NCI-H1048 (cell line): ENCODE measurements at regions not wholly inside any gene's neighbourhood (a gene's known extent, or its start where the extent isn't known, plus 50 kb on each side); places are given as distances from the start of the nearest gene placed in this dataset.
"Not testable (repeated sequence)": the region's sequence is repeated elsewhere in the genome, so short reads cannot be mapped to it uniquely, and the experiment has no call there.

ENCODE experiments used
- DNase-seq: peaks from one replicate; lab custom pipeline; 2025; lab: John Stamatoyannopoulos, UW

DNA sequence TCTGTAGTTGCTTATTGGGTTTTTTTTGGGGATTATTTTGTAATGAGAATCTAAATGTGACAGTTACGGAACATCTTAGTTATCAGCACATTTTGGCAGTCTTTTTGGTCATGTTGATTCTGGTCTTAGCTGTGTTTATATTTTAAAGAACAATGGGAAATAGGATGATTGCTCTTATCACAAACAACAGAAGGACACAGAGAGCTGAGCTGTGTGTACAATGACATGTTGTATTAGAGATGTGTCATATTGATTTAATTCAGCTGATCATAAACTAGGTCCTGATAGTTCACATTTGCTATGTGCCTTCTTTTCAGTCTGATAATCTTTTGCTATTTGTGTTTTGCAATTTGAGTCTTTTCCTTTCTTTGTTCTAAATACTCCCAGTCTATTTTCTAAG lies 781.7 kb downstream of the TRHDE start:
- DNase-seq: no peak

DNA sequence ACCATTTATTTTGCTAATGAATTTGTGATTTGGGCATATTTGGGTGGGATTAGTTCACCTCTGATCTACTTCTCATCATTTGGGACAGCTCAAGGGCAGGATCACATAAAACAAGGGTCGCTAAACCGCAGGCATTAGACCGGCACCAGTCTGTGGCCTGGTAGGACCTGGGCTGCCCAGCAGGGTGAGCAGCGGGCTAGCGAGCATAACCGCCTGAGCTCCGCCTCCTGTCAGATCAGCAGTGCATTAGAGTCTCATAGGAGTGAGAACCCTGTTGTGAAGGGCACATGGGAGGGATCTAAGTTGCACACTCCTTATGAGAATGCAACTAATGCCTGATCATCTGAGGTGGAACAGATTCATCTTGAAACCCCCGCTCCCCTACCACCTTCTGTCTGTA lies 785.3 kb downstream of the TRHDE start:
- no peak for DNase-seq

DNA sequence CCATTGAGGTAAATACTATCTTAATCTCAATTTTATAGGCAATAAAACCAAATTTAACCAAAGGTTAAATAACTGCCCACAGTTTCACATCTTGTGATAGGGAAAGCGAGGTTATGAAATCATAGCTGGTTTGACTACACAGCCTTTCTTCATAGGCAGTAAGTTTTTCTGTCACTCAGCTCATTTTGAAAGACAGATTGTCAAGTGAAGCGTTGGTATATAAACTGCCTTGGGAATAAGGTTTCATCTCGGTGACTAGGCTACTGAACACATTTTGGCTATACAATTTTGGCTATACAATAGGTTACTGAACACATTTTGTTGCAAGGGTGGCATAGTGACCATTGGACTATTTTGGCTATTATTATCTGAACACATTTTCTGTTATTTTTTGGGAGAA lies 793.7 kb downstream of the TRHDE start:
- DNase-seq: no peak

DNA sequence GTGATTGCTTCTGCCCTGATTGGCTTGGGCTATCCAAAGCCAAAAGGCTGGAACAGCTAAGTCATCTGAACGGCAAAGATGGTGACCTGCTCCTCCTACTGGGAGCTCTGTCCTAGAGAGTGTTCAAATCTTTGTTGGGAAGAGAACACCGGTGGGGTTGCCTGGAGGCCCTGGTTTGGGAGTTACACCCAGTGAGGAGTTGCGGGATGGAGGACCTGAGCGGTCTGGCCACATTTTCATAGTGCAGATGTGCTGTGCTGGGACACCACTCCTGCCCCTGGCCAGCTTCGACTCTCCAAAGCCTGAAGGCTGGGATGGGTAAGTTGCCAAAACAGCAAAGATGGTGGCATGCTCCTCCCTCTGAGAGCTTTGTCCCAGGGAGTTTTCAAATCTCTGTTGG lies 795.4 kb downstream of the TRHDE start:
- no peak for DNase-seq

DNA sequence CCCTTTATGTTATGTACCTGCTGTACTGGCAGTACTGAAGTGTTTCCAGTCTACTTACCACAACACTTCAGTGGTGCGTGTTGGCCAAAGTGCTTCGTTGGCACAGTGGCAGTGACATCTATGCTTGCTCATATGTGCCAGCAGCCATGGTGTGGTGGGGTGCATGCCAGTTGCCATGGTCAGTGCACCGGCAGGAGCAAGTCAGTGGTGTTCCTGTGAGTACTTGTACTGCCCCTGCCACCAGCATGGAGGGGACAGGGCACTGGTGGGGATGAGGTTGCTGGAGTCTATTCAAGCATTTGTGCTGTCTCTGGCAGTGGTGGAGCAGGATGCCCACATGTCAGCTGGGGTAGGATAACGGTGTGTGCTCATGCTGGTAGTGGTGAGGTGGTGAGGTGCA lies 800.0 kb downstream of the TRHDE start:
- no peak for DNase-seq

DNA sequence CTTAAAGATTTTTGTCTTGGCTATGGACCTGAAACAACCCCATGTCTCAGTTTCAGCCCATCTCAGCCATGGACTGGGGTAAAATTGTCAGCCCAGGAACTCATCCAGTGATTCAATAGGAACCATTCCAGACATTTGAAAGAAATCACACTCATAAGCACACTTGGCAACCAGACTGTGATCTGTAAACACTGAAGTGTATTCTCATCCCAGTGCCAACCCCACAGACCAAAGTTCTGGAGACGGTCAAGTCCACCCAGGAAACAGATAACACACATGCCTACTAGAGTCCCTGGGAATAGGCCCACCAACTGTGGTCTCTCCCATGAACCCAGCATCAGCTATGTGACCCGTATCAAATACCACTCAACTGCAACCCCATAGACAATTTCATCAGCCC lies 804.6 kb downstream of the TRHDE start:
- no peak for DNase-seq

DNA sequence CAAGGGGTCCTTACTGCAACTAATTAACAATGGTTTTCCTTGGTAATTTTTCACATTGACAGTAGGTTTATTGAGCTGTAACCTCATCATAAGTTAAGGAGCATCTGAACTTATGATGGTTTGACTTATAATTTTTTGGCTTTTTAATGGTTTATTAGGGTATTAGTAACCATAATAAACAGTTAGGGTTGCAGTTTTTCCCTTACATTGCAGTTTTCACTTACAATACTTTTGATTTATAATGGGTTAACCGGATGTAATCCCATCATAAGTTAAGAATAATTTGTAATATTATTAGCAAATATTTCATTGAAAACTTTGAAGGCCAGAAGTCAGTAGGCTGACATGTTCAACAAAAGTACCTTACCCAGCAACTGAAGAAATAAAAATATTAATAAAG lies 811.6 kb downstream of the TRHDE start:
- DNase-seq: no peak

DNA sequence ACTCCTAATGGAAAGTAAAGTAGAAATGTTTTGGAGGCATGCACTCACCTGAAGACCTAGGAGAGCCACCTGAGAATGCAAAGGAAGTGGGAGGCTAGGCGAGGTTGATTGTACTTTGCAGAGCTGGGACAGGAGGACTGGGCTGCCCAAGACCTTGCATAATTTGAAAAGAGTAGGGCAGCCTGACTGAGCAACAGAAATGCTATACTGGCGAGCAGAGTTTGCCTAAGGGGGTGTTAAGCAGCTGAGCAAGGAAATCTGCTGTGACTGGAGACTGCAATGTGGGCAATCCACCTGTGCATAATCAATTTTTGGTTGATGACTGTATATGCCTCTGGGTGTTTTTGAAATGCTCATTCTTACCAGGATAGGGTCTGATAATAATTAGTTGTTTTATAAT lies 834.1 kb downstream of the TRHDE start:
- DNase-seq: no peak

DNA sequence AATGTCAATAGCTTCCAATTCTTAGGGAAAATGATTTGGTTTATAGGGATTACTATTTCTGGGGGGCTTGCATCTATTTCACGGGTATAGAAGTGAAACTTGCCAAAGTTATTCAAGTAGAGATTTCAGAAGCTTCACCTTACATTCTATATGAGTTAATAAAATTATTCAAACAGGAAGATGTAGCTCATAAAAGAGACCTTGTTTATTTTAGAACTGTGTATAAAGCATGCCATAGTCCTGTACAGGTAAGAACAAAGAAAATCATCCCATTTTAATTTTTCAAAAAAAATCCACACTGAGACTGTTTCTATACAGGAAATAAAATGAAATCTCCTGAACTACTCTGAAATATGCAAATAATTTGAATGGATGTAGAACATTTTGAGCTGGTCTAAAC lies 834.7 kb downstream of the TRHDE start:
- no peak for DNase-seq

DNA sequence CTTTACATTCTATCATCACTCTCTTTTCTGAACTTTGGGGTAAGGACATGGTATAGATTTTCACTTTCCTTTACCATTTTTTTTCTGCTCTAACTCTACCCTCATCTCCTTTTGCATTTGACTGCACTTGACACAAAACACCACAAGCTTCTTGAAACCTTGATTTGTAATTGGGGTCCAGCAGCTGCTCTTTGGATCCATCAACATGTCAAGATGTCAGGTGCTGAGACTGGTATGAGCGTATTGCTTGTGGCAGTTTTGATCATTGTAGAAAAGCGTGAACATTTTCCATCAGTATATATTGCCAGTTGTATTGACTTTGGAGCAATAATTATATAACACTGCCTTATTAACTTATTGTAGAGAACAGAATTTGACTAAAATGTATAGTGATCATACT lies 838.6 kb downstream of the TRHDE start:
- no peak for DNase-seq

DNA sequence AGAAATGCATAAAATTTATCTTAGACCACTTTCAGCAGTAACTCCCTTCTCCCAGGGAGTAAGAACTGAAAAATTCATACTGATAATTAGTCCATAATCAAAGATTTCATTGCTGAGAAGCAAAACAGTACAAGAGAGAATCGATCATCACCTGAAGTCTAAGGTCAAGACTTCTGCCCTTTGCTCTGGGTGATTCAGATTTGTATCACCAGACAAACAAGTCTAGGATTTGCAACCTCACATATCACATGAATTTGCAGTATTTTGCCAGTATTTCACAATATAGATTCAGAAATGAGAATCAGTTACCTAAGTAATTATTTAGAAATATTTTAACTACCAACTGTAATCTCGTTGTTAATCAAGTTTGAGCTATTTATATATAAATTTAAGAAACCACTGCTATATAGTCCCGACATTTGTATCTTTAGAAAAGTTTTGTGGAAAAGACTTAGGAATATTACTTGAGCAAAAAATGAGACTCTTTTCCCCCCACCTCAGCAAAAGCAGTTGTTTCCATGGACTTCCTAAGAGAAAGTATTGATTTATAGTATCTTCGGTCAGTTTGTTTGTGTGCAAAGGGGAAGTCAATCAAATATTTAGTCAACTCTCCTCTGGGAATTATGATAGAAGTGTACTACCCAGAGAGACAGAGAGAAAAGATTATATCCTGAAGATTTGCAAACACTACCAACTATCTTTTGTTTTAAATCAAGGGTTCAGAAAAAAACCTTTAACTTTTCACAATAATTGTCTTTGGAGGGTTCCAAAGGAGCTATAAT lies 840.1 kb downstream of the TRHDE start:
- DNase-seq: no peak

DNA sequence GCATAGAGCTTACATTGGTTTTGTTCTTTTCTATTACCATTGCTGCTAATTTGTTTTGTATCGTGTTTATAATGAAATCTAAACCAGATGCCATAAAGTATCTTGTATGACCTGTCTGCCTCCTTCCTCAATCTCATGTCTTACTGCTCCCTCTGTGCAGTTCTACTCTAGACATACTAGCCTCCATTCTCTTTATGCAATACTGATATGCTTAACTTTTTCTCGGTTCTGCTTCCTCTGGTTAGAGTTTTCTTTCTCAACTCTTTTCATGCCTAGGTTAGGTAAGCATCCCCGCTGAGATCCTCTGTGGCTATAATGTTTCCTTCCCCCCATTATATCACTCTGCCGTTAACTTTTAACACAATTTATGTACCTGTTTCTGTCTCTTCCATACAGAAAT lies 852.3 kb downstream of the TRHDE start:
- no peak for DNase-seq

DNA sequence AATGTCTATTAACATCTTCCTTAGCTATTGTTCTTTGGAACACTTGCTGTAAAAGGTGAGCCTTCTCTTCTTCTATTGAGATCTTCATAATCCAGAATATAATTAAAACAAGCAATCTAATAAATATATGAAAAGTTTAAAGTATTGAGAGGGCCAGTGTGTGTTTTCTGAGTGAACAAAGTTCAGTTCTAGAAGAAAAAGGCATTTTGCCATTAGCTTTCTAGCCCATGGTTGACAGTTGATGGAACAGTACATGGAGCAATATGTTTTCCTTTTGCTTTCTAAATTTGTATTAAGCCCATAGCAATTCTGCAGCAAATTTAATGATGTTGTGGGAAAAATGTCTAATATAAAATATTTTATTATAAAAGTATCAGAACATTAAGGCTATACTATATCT lies 853.0 kb downstream of the TRHDE start:
- DNase-seq: no peak

DNA sequence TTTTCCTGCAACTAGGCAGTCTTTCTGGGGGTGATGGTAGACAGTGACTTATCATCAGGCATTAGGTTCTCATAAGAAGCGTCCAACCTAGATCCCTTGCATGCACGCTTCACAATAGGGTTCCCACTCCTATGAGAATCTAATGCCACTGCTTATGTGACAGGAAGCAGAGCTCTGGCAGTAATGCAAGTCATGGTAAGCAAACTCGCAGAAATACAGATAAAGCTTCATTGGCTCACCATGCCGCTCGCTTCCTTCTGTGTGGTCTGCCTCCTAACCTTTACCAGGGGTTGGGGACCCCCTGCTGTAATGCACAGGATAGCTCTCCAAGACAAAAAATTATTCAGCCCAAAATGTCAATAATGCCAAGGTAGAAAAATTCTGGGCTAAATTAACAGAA lies 864.2 kb downstream of the TRHDE start:
- no peak for DNase-seq

DNA sequence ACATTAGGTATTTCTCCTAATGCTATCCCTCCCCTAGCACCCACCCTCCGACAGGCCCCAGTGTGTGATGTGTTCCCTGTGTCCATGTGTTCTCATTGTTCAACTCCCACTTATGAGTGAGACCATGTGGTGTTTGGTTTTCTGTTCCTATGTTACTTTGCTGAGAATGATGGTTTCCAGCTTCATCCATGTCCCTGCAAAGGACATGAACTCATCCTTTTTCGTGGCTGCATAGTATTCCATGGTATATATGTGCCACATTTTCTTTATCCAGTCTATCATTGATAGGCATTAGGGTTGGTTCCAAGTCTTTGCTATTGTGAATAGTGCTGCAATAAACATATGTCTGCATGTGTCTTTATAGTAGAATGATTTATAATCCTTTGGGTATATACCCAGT lies 867.5 kb downstream of the TRHDE start:
- not testable (repeated sequence) for DNase-seq

DNA sequence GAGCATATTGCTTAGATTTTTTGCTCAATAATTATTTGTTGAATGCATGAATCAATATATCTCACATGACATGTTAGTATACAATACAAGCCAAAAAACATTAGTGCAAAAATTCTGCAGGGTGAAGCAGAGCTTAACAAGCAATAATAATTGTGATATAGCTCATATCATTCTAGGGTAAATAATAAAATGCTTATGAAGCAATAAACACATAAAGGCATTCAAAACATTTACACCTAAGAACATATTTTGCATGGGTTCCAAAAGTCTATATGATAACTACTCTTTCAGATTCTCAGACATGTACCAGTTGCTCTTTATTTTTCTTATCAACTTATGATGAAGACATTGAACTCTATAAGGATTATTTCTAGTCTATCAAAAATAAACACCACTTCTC lies 886.2 kb downstream of the TRHDE start:
- DNase-seq: no peak

DNA sequence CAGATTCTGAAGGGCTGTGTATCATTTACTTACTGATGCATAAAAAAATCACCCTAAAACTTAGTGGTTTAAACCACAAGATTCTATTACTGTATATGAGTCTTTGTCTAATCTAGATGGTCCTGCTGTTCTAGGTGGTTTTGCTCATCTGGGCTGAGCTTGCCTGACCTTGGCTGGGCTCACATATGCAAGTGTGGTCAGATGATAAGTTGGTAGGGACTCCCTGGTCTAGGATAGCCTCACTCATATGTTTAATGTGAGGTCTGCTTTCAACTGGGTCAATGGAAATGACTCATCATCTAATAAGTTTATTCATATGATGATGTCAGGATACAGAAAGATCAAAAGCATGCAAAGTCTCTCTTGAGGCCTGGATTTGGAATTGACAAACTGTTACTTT lies 887.8 kb downstream of the TRHDE start:
- no peak for DNase-seq

DNA sequence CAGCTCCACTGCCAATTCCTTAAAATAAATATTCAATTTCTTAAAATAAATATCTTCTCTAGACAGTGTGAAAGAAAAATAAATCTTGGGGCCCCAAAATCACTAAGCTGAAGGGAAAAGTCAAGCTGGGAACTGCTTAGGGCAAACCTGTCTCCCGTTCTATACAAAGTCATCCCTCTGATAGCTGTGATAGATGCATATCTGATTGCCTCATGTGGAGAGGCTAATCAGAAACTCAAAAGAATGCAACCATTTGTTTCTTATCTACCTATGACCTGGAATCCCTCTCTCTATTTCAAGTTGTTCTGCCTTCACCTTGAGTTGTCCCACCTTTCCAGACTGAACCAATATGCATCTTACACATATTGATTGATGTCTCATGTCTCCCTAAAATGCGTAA lies 889.8 kb downstream of the TRHDE start:
- DNase-seq: no peak

DNA sequence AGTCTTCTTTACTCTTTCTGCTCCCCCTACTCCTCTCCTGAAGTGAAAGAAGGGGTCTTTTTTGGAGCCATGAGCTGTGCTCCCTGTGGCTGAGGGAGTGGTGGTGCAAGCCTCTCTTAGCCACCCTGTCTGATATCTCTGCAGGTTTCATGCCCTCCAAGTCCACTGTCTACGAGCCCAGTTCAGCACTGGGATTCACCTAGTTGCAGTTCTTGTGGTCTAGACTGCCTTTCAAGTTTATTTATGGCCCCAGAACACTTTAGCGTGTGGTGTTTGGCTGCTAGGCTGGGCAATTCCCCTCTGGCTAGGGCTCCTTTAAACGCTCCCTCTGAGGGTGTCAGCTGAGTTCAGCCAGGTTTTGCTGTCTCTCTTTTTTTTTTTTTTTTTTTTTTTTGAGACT lies 908.6 kb downstream of the TRHDE start:
- no peak for DNase-seq

DNA sequence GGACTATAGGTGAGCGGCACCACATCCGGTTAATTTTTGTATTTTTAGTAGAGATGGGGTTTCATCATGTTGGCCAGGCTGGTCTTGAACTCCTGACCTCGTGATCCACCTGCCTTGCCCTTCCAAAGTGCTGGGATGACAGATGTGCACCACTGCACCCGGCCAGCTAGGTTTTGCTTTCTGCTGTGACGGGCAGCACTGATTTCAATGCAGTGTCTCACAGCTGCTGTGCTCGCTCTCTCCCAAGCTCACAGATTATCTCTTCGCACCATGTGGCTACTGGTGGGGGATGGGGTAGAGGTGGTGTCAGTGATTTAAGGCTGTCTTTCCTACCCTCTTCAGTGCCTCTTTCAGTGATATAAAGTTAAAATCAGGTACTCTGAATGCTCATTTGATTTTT lies 909.1 kb downstream of the TRHDE start:
- DNase-seq: no peak

DNA sequence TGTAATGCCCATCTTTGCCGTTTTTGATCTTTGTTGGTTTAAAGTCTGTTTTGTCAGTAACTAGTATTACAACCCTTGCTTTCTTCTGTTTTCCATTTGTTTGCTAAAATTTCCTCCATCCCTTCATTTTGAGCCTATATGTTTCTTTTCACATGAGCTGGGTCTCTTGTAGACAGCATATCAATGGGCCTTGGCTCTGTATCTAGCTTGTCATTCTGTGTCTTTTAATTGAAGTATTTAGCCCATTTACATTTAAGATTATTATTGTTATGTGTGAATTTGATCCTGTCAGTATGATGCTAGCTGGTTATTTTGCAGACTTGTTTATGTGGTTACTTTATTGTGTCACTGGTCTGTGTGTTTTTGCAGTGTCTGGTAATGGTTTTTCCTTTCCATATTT lies 913.2 kb downstream of the TRHDE start:
- no peak for DNase-seq

DNA sequence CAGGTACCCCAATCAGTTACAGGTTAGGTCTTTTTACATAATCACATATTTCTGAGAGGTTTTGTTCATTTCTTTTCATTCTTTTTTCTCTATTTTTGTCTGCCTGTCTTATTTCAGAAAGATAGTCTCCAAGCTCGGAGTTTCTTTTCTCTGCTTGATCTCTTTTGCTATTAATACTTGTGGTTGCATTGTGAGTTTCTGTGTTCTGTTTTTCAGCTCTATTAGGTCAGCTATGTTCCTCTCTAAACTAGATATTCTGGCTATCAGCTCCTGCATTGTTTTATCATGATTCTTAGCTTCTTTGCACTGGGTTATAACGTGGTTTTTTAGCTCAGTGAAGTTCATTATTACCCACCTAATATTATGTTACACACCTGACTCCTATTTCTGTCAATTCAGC lies 914.1 kb downstream of the TRHDE start:
- no peak for DNase-seq

DNA sequence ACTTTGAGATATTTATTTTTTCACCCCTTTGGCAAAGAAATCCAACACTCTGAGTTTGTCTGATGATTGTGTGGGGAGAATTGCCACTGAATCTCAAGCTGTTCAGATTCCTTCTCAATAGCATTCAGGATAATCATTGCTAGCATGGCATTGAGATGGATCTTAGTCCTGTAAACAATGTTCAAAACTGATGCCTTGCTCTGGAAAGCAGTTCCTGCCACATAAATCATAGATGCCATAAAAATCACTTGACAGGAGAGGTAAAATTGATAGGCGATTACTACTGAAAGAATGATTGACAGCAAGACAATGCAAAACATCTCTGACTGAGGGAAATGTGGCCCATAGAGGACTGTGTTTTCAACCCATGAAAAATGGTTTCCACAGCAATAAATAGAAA lies 915.6 kb downstream of the TRHDE start:
- DNase-seq: no peak

DNA sequence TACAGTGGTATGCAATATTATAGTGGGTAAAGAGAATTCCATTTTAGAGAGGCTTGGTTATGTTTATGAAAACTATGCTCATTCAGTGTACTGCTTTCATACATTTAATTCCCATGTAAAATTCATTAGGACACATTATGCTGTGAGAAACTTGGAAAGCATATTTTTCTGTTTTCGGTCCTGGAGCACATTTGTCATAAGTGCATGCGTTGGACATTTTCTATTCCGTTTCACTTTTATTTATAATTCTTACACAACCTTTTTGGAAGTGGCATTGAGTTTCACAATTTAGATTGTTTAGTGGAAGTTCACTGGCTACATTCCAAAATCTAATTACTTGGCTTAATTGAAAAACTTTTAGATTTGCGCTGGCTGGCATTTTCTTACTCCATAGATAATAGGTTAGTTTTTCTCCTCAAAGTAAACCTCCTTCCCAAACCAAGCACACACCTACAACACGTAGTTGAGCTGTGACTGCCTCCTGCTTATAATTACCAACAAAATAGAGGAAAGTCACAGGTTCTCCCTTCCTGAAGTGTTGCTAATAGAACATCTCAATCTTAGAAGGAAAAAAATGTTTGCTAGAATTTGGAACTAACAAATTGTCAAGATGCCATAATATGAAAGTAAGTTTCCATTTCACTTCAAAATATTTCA lies 938.5 kb downstream of the TRHDE start:
- no peak for DNase-seq
